Suprapubic skin (tissue), 4 donors: ENCODE measurements at regions not wholly inside any gene's neighbourhood (a gene's known extent, or its start where the extent isn't known, plus 50 kb on each side); places are given as distances from the start of the nearest gene placed in this dataset.
A peak's percentile ranks its signal among the peaks of the same experiment; 100 is the strongest.

Experiments used
- DNase-seq, 2 donors: peaks; one replicate each; pipeline ENCODE4 v3.0.0-alpha.2; 2019; ENCODE audit warnings: low spot score in 2 of 2
- H3K27ac ChIP-seq: fragments of 200-600 bp; sonication (generic); one replicate; pipeline ENCODE4 v1.5.1; 2019
- H3K27me3 ChIP-seq: fragments of 200-600 bp; sonication (generic); one replicate; pipeline ENCODE4 v1.5.1; 2019
- H3K36me3 ChIP-seq: fragments of 200-600 bp; sonication (generic); one replicate; pipeline ENCODE4 v1.5.1; 2019
- H3K4me1 ChIP-seq: fragments of 200-600 bp; sonication (generic); one replicate; pipeline ENCODE4 v1.5.1; 2019
- H3K4me3 ChIP-seq: fragments of 200-600 bp; sonication (generic); one replicate; pipeline ENCODE4 v1.5.1; 2019; ENCODE audit warnings: mild to moderate bottlenecking
- H3K9me3 ChIP-seq: fragments of 200-600 bp; sonication (generic); one replicate; pipeline ENCODE4 v1.5.1; 2019
- EP300 ChIP-seq: sonication (generic); formaldehyde crosslinking; IDR thresholded peaks from one replicate; pipeline ENCODE4 v1.6.1; 2017; ENCODE audit warnings: antibody characterized with exemption
- POLR2A ChIP-seq, 2 donors: fragments of 450-650 bp; IDR thresholded peaks; one replicate each; pipeline ENCODE4 v1.6.1; 2017; ENCODE audit warnings: antibody characterized with exemption in 2 of 2, mild to moderate bottlenecking in 2 of 2, moderate library complexity in 2 of 2
- POLR2AphosphoS5 ChIP-seq, 3 donors: sonication (generic); formaldehyde crosslinking; IDR thresholded peaks; one replicate each; pipeline ENCODE4 v1.6.1; 2017; ENCODE audit warnings: antibody characterized with exemption in 3 of 3
- WGBS: methylation state at CpG from one replicate; pipeline ENCODE4 v1.1.5; 2018; 5-methylcytosine and 5-hydroxymethylcytosine counted together
- TF ChIP-seq, protein P1 (sequence below), 2 donors: fragments of 200-600 bp in 1 of 2; fragments of 450-650 bp in 1 of 2; sonication (generic) in 1 of 2; IDR thresholded peaks; one replicate each; pipeline ENCODE4 v1.5.1; 2016 to 2019; ENCODE audit warnings: antibody characterized with exemption in 2 of 2, mild to moderate bottlenecking in 1 of 2, moderate library complexity in 1 of 2

DNA sequence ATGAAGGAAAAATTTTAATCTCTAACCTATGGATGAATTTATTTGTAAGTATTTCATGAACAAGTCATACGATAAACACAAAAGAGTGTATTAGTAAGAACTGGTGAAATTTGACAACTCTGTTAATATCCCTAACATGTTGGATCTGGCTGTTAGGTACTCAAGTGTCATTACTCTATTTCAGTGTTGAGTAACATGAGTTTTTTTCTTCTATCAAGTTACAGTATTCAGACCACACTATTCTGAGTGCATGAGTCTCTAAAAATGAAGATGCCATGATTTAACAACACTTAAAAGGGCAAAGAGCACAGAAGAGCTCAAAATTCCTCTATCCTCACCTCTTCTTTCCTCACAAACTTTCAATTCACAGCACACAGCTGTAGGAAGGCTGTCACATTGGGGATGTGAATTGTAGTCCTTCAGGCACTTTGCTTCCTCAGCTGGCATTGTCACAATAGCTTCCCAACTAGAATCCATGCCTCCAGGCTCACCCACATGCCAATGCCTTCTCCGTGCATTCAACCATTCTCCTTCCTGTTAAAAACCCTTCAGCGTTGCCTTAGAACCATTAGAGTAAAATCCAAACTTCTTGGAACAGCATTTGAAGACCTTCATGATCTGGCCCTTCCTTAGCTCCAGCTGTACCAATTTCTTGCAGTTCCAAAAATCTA, 73.7 kb upstream of the DBX2 start:
- H3K27me3 ChIP-seq: no peaks in the 10 kb centered on the region
- no peak overlapping the region for H3K4me3 ChIP-seq
- H3K4me1 ChIP-seq: no peaks in the 10 kb centered on the region
- H3K27ac ChIP-seq: no peak overlapping the region
- TF ChIP-seq, protein P1, sequence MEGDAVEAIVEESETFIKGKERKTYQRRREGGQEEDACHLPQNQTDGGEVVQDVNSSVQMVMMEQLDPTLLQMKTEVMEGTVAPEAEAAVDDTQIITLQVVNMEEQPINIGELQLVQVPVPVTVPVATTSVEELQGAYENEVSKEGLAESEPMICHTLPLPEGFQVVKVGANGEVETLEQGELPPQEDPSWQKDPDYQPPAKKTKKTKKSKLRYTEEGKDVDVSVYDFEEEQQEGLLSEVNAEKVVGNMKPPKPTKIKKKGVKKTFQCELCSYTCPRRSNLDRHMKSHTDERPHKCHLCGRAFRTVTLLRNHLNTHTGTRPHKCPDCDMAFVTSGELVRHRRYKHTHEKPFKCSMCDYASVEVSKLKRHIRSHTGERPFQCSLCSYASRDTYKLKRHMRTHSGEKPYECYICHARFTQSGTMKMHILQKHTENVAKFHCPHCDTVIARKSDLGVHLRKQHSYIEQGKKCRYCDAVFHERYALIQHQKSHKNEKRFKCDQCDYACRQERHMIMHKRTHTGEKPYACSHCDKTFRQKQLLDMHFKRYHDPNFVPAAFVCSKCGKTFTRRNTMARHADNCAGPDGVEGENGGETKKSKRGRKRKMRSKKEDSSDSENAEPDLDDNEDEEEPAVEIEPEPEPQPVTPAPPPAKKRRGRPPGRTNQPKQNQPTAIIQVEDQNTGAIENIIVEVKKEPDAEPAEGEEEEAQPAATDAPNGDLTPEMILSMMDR (IDR thresholded peaks at IDR 0.05): no peak
- no peak for TF ChIP-seq POLR2AphosphoS5 (IDR thresholded peaks at IDR 0.05)
- TF ChIP-seq POLR2A (IDR thresholded peaks at IDR 0.05): no peak
- H3K36me3 ChIP-seq: no peaks in the 10 kb centered on the region
- 44% methylated on average over 3 of the region's 3 CpGs for WGBS
- no peak for DNase-seq
- H3K9me3 ChIP-seq: no peaks in the 10 kb centered on the region

DNA sequence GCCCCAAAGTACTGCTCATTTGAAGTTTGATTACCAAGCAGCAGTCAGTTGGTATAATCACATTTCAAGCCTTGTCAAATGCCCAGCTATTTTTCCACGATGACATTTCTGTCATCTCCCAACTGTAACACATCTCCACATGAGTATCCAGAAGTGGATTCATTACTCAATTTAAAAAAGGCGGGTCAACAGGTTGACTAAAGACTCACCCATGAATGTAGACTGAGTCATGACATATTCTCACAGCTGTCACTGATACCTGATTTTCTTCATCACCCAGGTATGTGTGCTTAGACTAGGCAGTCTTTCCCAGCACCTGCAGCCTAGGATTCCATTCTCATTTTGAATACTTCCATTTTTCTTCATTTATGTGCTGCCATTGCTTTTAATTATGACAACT, 75.1 kb upstream of the DBX2 start:
- TF ChIP-seq, protein P1 (IDR thresholded peaks at IDR 0.05): no peak
- TF ChIP-seq POLR2A (IDR thresholded peaks at IDR 0.05): no peak
- TF ChIP-seq POLR2AphosphoS5 (IDR thresholded peaks at IDR 0.05): no peak
- no peak for TF ChIP-seq EP300

DNA sequence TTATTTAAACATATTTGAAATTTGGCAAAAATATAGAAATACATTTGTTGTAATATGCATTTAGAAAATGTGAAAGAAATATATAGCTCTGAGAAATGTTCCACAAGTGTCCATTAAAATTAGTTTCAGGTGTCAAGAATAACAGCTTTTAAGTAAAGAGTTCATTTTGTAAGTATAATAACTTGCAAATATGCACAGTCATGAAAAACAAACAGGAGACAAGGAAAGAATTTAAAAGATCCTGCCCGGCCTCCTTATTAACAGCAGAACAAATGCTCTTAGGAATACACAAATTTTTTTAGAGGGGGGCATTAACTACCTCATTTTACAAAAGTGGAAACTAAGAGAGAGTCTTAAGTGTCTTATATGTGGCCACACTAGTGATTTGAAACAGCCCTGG, 77.7 kb upstream of the DBX2 start:
- H3K4me3 ChIP-seq: no peak overlapping the region
- H3K36me3 ChIP-seq: no peaks in the 10 kb centered on the region
- no peaks in the 10 kb centered on the region for H3K9me3 ChIP-seq
- WGBS: 88% methylated on average over 1 of the region's 1 CpG
- no peak for DNase-seq
- no peaks in the 10 kb centered on the region for H3K4me1 ChIP-seq
- no peaks in the 10 kb centered on the region for H3K27me3 ChIP-seq
- TF ChIP-seq, protein P1 (IDR thresholded peaks at IDR 0.05): no peak
- TF ChIP-seq POLR2AphosphoS5 (IDR thresholded peaks at IDR 0.05) (no peak), POLR2A (IDR thresholded peaks at IDR 0.05) (no peak), EP300 (no peak)
- no peak overlapping the region for H3K27ac ChIP-seq

More for the DNA sequence above, 75.1 kb upstream of the DBX2 start:
- Histone ChIP-seq H3K36me3 (no peaks in the 10 kb centered on the region), H3K27ac (no peak overlapping the region), H3K4me1 (no peaks in the 10 kb centered on the region), H3K27me3 (no peaks in the 10 kb centered on the region), H3K4me3 (no peak overlapping the region), H3K9me3 (no peaks in the 10 kb centered on the region)
- 69% methylated on average over 2 of the region's 2 CpGs for WGBS
- no peak for DNase-seq

DNA sequence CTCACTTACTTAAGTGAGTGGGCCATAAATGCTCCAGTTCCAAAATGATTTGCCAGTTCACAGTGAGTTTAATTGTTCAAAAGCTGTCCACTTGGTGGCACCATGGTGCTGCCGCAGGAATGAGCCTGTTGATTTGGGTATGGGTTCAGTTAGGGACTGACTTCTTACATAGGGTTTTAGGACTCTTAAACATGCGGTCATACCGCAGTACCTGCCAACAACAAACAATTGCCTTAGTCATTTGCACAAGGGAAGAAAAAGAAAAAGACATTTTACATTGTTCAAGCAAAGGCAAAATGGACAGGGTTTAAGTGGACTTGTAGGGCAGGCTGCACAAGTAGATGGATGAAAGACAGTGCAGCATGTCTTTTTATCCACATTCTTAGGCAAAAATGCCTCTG, 80.0 kb upstream of the DBX2 start:
- H3K27me3 ChIP-seq: no peaks in the 10 kb centered on the region
- H3K4me1 ChIP-seq: no peaks in the 10 kb centered on the region
- TF ChIP-seq POLR2A (IDR thresholded peaks at IDR 0.05) (no peak), POLR2AphosphoS5 (IDR thresholded peaks at IDR 0.05) (no peak), EP300 (no peak)
- TF ChIP-seq, protein P1 (IDR thresholded peaks at IDR 0.05): peak in 1 of 2 donors; percentile 49
- H3K4me3 ChIP-seq: no peak overlapping the region
- no peaks in the 10 kb centered on the region for H3K9me3 ChIP-seq
- H3K27ac ChIP-seq: no peak overlapping the region
- H3K36me3 ChIP-seq: no peaks in the 10 kb centered on the region
- WGBS: 14% methylated on average over 3 of the region's 3 CpGs
- no peak for DNase-seq

DNA sequence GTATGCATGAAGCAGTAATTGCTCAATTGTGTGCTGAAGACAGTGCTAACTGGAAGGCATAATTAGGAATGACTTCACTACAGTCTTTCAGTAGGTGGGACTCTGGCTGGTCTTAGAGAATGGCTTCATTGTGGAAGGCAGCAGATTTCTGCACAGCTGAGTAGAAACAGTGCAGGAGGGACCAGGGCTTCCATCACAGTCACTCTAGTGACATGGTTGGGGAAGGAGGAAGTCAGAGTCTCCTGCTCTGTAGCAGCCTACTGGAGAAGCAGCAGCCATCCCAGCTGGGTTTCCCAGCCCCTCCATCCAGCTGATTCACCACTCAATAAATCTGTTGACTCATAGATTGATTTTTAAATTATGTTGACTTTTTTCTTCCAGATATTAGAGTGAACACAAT, 80.6 kb upstream of the DBX2 start:
- DNase-seq: no peak
- H3K4me3 ChIP-seq: no peak overlapping the region

More for the DNA sequence above, 80.6 kb upstream of the DBX2 start:
- H3K4me1 ChIP-seq: no peaks in the 10 kb centered on the region
- H3K9me3 ChIP-seq: no peaks in the 10 kb centered on the region
- H3K27me3 ChIP-seq: no peaks in the 10 kb centered on the region
- H3K36me3 ChIP-seq: no peaks in the 10 kb centered on the region
- no peak overlapping the region for H3K27ac ChIP-seq
- TF ChIP-seq POLR2AphosphoS5 (IDR thresholded peaks at IDR 0.05) (no peak), POLR2A (IDR thresholded peaks at IDR 0.05) (no peak), EP300 (no peak)
- TF ChIP-seq, protein P1 (IDR thresholded peaks at IDR 0.05): no peak
